CD14-positive monocyte (primary cell): ENCODE measurements at regions not wholly inside any gene's neighbourhood (a gene's known extent, or its start where the extent isn't known, plus 50 kb on each side); places are given as distances from the start of the nearest gene placed in this dataset.
A peak's percentile ranks its signal among the peaks of the same experiment; 100 is the strongest.
"Not testable (repeated sequence)": the region's sequence is repeated elsewhere in the genome, so short reads cannot be mapped to it uniquely, and the experiment has no call there.

Experiments used
- DNase-seq, 3 donors: peaks; one replicate each; pipeline ENCODE4 v3.0.0-alpha.2; 2011 to 2022
- H2AFZ ChIP-seq: 2 replicates; pipeline ENCODE4 v1.6.0; 2012; ENCODE audit warnings: mild to moderate bottlenecking, low read depth, low read length, inconsistent platforms; ENCODE audit not compliant: insufficient read depth, poor library complexity, severe bottlenecking
- H3K27ac ChIP-seq, 2 donors: 1 replicate in 1 of 2; 2 replicates in 1 of 2; pipeline ENCODE4 v1.5.1; 2012 to 2013; ENCODE audit warnings: low read length in 2 of 2, control low read depth in 1 of 2, inconsistent platforms in 1 of 2, low read depth in 1 of 2, mild to moderate bottlenecking in 1 of 2
- H3K27me3 ChIP-seq, 2 donors: one replicate each; pipeline versions ENCODE4 v1.6.0 to v1.6.1; 2011 to 2013; ENCODE audit warnings: low read length in 2 of 2; ENCODE audit not compliant: control insufficient read depth in 2 of 2, insufficient read depth in 2 of 2
- H3K36me3 ChIP-seq, 2 donors: replicated peaks in 1 of 2; 1 replicate in 1 of 2; 2 replicates in 1 of 2; pipeline versions ENCODE4 v1.5.1 to v1.6.1; 2012 to 2013; ENCODE audit warnings: low read length in 2 of 2, control low read depth in 1 of 2, inconsistent platforms in 1 of 2, mild to moderate bottlenecking in 1 of 2; ENCODE audit not compliant: insufficient read depth in 2 of 2, control insufficient read depth in 1 of 2
- H3K4me1 ChIP-seq, 2 donors: 1 replicate in 1 of 2; 2 replicates in 1 of 2; pipeline versions ENCODE4 v1.5.1 to v1.6.1; 2012 to 2013; ENCODE audit warnings: low read length in 2 of 2, control low read depth in 1 of 2, inconsistent platforms in 1 of 2, mild to moderate bottlenecking in 1 of 2, moderate library complexity in 1 of 2; ENCODE audit not compliant: insufficient read depth in 2 of 2, control insufficient read depth in 1 of 2
- H3K4me2 ChIP-seq: replicated peaks from 2 replicates; pipeline ENCODE3; 2012; ENCODE audit warnings: low read length, moderate library complexity, mild to moderate bottlenecking; ENCODE audit not compliant: poor library complexity, severe bottlenecking; ENCODE audit errors: extremely low read depth
- H3K4me3 ChIP-seq, 3 experiments: fragments of 200-600 bp in 1 of 3; sonication (generic) in 1 of 3; replicated peaks in 1 of 3; 1 replicate in 2 of 3; 2 replicates in 1 of 3; pipeline ENCODE4 v1.5.1; 2011 to 2013; ENCODE audit warnings: low read length in 3 of 3, mild to moderate bottlenecking in 3 of 3, control low read depth in 2 of 3, low read depth in 2 of 3, inconsistent platforms in 1 of 3, moderate library complexity in 1 of 3
- H3K79me2 ChIP-seq: 2 replicates; pipeline ENCODE4 v1.6.0; 2012; ENCODE audit warnings: mild to moderate bottlenecking, control low read depth, inconsistent platforms, low read length, moderate library complexity; ENCODE audit not compliant: insufficient read depth
- H3K9ac ChIP-seq: 2 replicates; pipeline ENCODE4 v1.6.0; 2017; ENCODE audit warnings: low read length, mild to moderate bottlenecking; ENCODE audit not compliant: insufficient read depth, poor library complexity, severe bottlenecking
- H3K9me3 ChIP-seq, 2 donors: replicated peaks in 1 of 2; 1 replicate in 1 of 2; 2 replicates in 1 of 2; pipeline versions ENCODE4 v1.5.1 to v1.6.1; 2012 to 2013; ENCODE audit warnings: low read length in 2 of 2, control low read depth in 1 of 2; ENCODE audit not compliant: control insufficient read depth in 1 of 2, insufficient read depth in 1 of 2
- H4K20me1 ChIP-seq: 2 replicates; pipeline ENCODE4 v1.6.0; 2012; ENCODE audit warnings: mild to moderate bottlenecking, low read length, control low read depth, moderate library complexity; ENCODE audit not compliant: insufficient read depth
- H3K27ac Mint-ChIP-seq, 7 donors: one replicate each; pipeline ENCODE4 v1.8.0; 2020; ENCODE audit warnings: mild to moderate bottlenecking in 7 of 7, mixed read lengths in 7 of 7, moderate library complexity in 6 of 7, inconsistent platforms in 2 of 7
- H3K27me3 Mint-ChIP-seq, 3 donors: one replicate each; pipeline ENCODE4 v1.8.0; 2021 to 2022; ENCODE audit warnings: low read depth in 3 of 3, mild to moderate bottlenecking in 3 of 3, mixed read lengths in 3 of 3, moderate library complexity in 3 of 3, inconsistent platforms in 1 of 3
- H3K36me3 Mint-ChIP-seq, 2 donors: one replicate each; pipeline ENCODE4 v1.8.0; 2020; ENCODE audit warnings: mixed read lengths in 2 of 2, inconsistent platforms in 1 of 2, mild to moderate bottlenecking in 1 of 2
- H3K4me1 Mint-ChIP-seq: one replicate; pipeline ENCODE4 v1.8.0; 2020; ENCODE audit warnings: mild to moderate bottlenecking, mixed read lengths
- H3K4me3 Mint-ChIP-seq, 2 donors: one replicate each; pipeline ENCODE4 v1.8.0; 2020; ENCODE audit warnings: mild to moderate bottlenecking in 2 of 2, mixed read lengths in 2 of 2, moderate library complexity in 1 of 2
- H3K9me3 Mint-ChIP-seq, 7 donors: one replicate each; pipeline ENCODE4 v1.8.0; 2020 to 2022; ENCODE audit warnings: mixed read lengths in 7 of 7, mild to moderate bottlenecking in 6 of 7, moderate library complexity in 6 of 7, inconsistent platforms in 2 of 7
- WGBS: methylation state at CpG from one replicate; pipeline ENCODE4 v1.1.5; 2013; ENCODE audit warnings: missing lambda C conversion rate; ENCODE audit not compliant: insufficient coverage; 5-methylcytosine and 5-hydroxymethylcytosine counted together
- intact Hi-C, 2 donors: fragments of 100-400 bp; cut with micrococcal nuclease; formaldehyde crosslinking; loops; one replicate each; pipeline versions ENCODE4 v1.15.0 to v1.15.1; 2023
- TF ChIP-seq, protein P1 (sequence below): fragments of 200-600 bp; IDR thresholded peaks from one replicate; pipeline ENCODE4 v1.8.0; 2022; ENCODE audit warnings: antibody characterized with exemption, mild to moderate bottlenecking

DNA sequence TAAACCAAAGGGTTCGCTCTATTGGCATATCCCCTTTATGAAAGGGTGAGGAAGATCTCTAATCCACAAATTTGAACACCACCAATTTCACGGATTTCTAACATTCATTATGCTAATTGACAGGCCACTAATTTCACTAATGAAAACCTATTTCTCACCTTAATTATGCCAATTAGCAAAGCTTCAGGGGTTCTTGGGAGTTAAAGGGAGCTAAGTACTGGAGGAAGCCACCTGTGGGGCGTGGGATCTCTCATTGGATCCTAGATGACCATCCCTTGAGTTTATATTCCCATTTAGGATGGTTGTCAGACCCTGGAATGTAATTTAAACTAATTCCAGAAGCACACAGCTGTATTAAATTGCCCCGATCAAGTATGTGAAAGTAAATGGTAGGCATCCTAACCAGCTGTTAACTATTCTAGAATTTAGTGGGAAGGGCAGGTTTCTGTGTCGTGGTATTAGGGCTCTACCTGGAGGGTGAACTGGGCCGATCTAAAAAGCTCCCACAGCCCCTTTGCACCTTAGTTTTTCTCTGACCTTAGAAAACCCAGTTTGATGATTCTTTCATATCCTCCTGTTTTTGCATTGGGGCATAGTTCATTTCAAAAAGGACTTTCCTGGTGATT is 77.1 kb downstream of the C9orf152 start:
- no CpG with 5 or more reads among the region's 6 CpGs for WGBS
- no peaks in the 10 kb centered on the region for H3K9me3 Mint-ChIP-seq
- H3K27me3 ChIP-seq: no peaks in the 10 kb centered on the region
- H3K4me3 ChIP-seq: no peak overlapping the region
- H3K79me2 ChIP-seq: peaks cover 56% of the 10 kb centered on the region
- H4K20me1 ChIP-seq: no peaks in the 10 kb centered on the region
- H3K9me3 ChIP-seq: no peaks in the 10 kb centered on the region
- H2AFZ ChIP-seq: no peak overlapping the region
- no peak overlapping the region for H3K27ac ChIP-seq
- no peak overlapping the region for H3K27ac Mint-ChIP-seq
- no peaks in the 10 kb centered on the region for H3K27me3 Mint-ChIP-seq
- DNase-seq: no peak
- TF ChIP-seq, protein P1, sequence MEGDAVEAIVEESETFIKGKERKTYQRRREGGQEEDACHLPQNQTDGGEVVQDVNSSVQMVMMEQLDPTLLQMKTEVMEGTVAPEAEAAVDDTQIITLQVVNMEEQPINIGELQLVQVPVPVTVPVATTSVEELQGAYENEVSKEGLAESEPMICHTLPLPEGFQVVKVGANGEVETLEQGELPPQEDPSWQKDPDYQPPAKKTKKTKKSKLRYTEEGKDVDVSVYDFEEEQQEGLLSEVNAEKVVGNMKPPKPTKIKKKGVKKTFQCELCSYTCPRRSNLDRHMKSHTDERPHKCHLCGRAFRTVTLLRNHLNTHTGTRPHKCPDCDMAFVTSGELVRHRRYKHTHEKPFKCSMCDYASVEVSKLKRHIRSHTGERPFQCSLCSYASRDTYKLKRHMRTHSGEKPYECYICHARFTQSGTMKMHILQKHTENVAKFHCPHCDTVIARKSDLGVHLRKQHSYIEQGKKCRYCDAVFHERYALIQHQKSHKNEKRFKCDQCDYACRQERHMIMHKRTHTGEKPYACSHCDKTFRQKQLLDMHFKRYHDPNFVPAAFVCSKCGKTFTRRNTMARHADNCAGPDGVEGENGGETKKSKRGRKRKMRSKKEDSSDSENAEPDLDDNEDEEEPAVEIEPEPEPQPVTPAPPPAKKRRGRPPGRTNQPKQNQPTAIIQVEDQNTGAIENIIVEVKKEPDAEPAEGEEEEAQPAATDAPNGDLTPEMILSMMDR: no peak
- no peak overlapping the region for H3K4me3 Mint-ChIP-seq
- peaks cover 57% of the 10 kb centered on the region for H3K4me1 Mint-ChIP-seq
- no peaks in the 10 kb centered on the region for H3K36me3 Mint-ChIP-seq
- H3K4me1 ChIP-seq: peaks cover 46 to 47% of the 10 kb centered on the region in 2 donors
- H3K9ac ChIP-seq: no peak overlapping the region
- no peak overlapping the region for H3K4me2 ChIP-seq
- no peaks in the 10 kb centered on the region for H3K36me3 ChIP-seq
- intact Hi-C loops: no loop called here

DNA sequence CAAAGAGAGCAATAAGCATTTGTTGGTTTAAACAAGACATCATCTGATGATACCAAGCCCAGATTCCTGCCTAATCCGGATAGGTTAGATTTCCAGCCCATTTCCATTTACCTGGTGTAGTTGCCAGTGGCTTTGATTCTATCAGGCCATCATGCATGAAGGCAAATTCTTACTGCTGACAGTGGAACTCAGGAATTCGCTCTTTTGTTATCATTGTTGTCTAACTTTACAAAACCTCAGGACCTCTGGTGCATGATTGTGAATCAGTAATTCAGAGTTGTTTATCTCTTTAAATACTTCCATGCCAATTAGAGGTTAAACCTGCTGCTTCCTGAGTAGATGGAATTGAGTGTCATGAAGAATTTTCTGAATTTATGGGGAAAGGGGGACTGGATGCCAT is 76.5 kb downstream of the C9orf152 start:
- TF ChIP-seq, protein P1: no peak
- no peak overlapping the region for H3K4me2 ChIP-seq
- intact Hi-C loops: no loop called here

DNA sequence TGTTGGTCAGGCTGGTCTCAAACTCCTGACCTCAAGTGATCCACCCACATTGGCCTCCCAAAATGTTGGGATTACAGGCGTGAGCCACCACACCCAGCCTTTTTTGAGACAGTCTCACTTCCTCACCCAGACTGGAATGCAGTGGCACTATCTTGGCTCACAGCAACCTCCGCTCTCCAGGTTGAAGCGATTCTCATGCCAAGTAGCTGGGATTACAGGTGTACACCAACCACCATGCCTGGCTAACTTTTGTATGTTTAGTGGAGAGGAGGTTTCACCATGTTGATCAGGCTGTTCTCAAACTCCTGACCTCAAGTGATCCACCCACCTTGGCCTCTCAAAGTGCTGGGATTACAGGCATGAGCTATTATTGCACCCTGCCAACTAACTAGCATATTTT is 75.4 kb downstream of the C9orf152 start:
- H3K4me3 ChIP-seq, H3K9ac ChIP-seq, H3K9me3 ChIP-seq, DNase-seq, intact Hi-C loops, H3K9me3 Mint-ChIP-seq, H3K36me3 Mint-ChIP-seq, H4K20me1 ChIP-seq, H3K27me3 ChIP-seq, H3K4me2 ChIP-seq, H2AFZ ChIP-seq, H3K27me3 Mint-ChIP-seq, H3K36me3 ChIP-seq, H3K27ac ChIP-seq, H3K4me3 Mint-ChIP-seq: not testable (repeated sequence)
- Histone ChIP-seq H3K4me1 (peaks cover 35% of the 10 kb centered on the region in 2 donors), H3K79me2 (peaks cover 59% of the 10 kb centered on the region)
- WGBS: 72% methylated on average over 3 of the region's 3 CpGs
- peak overlapping the region in 2 of 7 donors; percentile 57 to 75 for H3K27ac Mint-ChIP-seq
- H3K4me1 Mint-ChIP-seq: peaks cover 51% of the 10 kb centered on the region

More for the DNA sequence above, 76.5 kb downstream of the C9orf152 start:
- Mint-ChIP-seq H3K4me3 (no peak overlapping the region), H3K36me3 (peaks cover 0 to 2% of the 10 kb centered on the region in 2 donors), H3K4me1 (peaks cover 57% of the 10 kb centered on the region), H3K27me3 (no peaks in the 10 kb centered on the region), H3K27ac (peak overlapping the region in 1 of 7 donors; percentile 2), H3K9me3 (no peaks in the 10 kb centered on the region)
- 100% methylated on average over 1 of the region's 2 CpGs for WGBS
- no peak overlapping the region for H3K9ac ChIP-seq
- no peak overlapping the region for H3K4me3 ChIP-seq
- H3K79me2 ChIP-seq: peaks cover 62% of the 10 kb centered on the region
- peaks cover 45 to 46% of the 10 kb centered on the region in 2 donors for H3K4me1 ChIP-seq
- H3K36me3 ChIP-seq: no peaks in the 10 kb centered on the region
- no peak for DNase-seq
- no peaks in the 10 kb centered on the region for H3K9me3 ChIP-seq
- H3K27ac ChIP-seq: no peak overlapping the region
- H3K27me3 ChIP-seq: no peaks in the 10 kb centered on the region
- H4K20me1 ChIP-seq: no peaks in the 10 kb centered on the region
- no peak overlapping the region for H2AFZ ChIP-seq
